ENCODE measurements at regions not wholly inside any gene's neighbourhood (a gene's known extent, or its start where the extent isn't known, plus 50 kb on each side); places are given as distances from the start of the nearest gene placed in this dataset.

- H3K4me3 ChIP-seq (replicated peaks in 1 of 2; ENCODE audit: low read depth in 1 of 2, low read length in 2 of 2): no peak overlapping the region
- H3K27ac ChIP-seq (ENCODE audit: low read depth, low read length): no peak overlapping the region
- H3K9me3 ChIP-seq (ENCODE audit: control insufficient read depth in 1 of 2, insufficient read depth in 1 of 2, low read depth in 1 of 2, low read length in 2 of 2): no peaks in the 10 kb centered on the region
- H3K27me3 ChIP-seq (ENCODE audit: insufficient read depth, low read length): no peaks in the 10 kb centered on the region
- CTCF ChIA-PET: no interaction called here
- H2AFZ ChIP-seq (ENCODE audit: low read depth, low read length, poor library complexity, severe bottlenecking): no peak overlapping the region
- BruUV-seq (replicated peaks): no TSS peak
- intact Hi-C loops (cut with micrococcal nuclease): no loop called here
- RAD21 ChIA-PET (ENCODE audit: low non-redundant PET in 1 of 2, low total read pairs in 2 of 2, uncharacterized antibody in 2 of 2, unreplicated experiment in 2 of 2): no interaction called here
- DNase-seq (ENCODE audit: low read depth, low spot score): no peak
- H3K4me2 ChIP-seq (ENCODE audit: low read length): no peak overlapping the region
- no peaks in the 10 kb centered on the region for H3K4me1 ChIP-seq (ENCODE audit: control insufficient read depth in 1 of 2, insufficient read depth in 2 of 2, low read length in 2 of 2)
- no peaks in the 10 kb centered on the region for H4K20me1 ChIP-seq (ENCODE audit: insufficient read depth)
- H3K79me2 ChIP-seq (ENCODE audit: insufficient read depth, low read length): no peaks in the 10 kb centered on the region
- H3K36me3 ChIP-seq (ENCODE audit: control insufficient read depth in 1 of 2, insufficient read depth in 2 of 2, low read length in 2 of 2): no peaks in the 10 kb centered on the region
- H3K9ac ChIP-seq (ENCODE audit: low read length): no peak overlapping the region
- ATAC-seq: no peak
- no peaks in the 10 kb centered on the region for H3K9me2 ChIP-seq (ENCODE audit: insufficient read depth)
- TF ChIP-seq CEBPB (IDR thresholded peaks at IDR 0.05; ENCODE audit: low read depth): no peak
- no peak for TF ChIP-seq TCF7L2 (IDR thresholded peaks at IDR 0.05; ENCODE audit: borderline replicate concordance, extremely low read depth, insufficient read depth, insufficient read length)
- no peak for TF ChIP-seq FOSL1 (IDR thresholded peaks at IDR 0.05; ENCODE audit: low read depth)
- TF ChIP-seq MAX (IDR thresholded peaks at IDR 0.05): no peak
- no peak for TF ChIP-seq CBX3 (IDR thresholded peaks at IDR 0.05; ENCODE audit: low read depth)
- no peak for TF ChIP-seq SIN3A (IDR thresholded peaks at IDR 0.05; ENCODE audit: low read depth)
- no peak for TF ChIP-seq REST (IDR thresholded peaks at IDR 0.05; ENCODE audit: low read depth)
- TF ChIP-seq YY1 (IDR thresholded peaks at IDR 0.05; ENCODE audit: extremely low read depth, insufficient replicate concordance, low read depth, low read length): no peak
- TF ChIP-seq ZBTB33 (IDR thresholded peaks at IDR 0.05; ENCODE audit: extremely low read depth, insufficient replicate concordance, low read length): no peak
- TF ChIP-seq ZFX (IDR thresholded peaks at IDR 0.05): no peak
- TF ChIP-seq EZH2phosphoT487 (IDR thresholded peaks at IDR 0.05; ENCODE audit: borderline replicate concordance): no peak
- POLR2A ChIA-PET: no interaction called here
These were observed 773.2 kb upstream of the SLC10A2 start for GRCh38 chr13:103839460-103839859.

Data from HCT116 (cell line).